ENCODE measurements at regions not wholly inside any gene's neighbourhood (a gene's known extent, or its start where the extent isn't known, plus 50 kb on each side); places are given as distances from the start of the nearest gene placed in this dataset.

GRCh38 chr5:54834121-54834842 lies 151.1 kb downstream of the ESM1 start:
- TF ChIP-seq EZH2 (IDR thresholded peaks at IDR 0.05; ENCODE audit: low read depth, unreplicated experiment): no peak
- TF ChIP-seq, protein P1, sequence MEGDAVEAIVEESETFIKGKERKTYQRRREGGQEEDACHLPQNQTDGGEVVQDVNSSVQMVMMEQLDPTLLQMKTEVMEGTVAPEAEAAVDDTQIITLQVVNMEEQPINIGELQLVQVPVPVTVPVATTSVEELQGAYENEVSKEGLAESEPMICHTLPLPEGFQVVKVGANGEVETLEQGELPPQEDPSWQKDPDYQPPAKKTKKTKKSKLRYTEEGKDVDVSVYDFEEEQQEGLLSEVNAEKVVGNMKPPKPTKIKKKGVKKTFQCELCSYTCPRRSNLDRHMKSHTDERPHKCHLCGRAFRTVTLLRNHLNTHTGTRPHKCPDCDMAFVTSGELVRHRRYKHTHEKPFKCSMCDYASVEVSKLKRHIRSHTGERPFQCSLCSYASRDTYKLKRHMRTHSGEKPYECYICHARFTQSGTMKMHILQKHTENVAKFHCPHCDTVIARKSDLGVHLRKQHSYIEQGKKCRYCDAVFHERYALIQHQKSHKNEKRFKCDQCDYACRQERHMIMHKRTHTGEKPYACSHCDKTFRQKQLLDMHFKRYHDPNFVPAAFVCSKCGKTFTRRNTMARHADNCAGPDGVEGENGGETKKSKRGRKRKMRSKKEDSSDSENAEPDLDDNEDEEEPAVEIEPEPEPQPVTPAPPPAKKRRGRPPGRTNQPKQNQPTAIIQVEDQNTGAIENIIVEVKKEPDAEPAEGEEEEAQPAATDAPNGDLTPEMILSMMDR (conservative IDR thresholded peaks at IDR 0.05; ENCODE audit: low read depth in 2 of 2): no peak
- TF ChIP-seq, protein P2, sequence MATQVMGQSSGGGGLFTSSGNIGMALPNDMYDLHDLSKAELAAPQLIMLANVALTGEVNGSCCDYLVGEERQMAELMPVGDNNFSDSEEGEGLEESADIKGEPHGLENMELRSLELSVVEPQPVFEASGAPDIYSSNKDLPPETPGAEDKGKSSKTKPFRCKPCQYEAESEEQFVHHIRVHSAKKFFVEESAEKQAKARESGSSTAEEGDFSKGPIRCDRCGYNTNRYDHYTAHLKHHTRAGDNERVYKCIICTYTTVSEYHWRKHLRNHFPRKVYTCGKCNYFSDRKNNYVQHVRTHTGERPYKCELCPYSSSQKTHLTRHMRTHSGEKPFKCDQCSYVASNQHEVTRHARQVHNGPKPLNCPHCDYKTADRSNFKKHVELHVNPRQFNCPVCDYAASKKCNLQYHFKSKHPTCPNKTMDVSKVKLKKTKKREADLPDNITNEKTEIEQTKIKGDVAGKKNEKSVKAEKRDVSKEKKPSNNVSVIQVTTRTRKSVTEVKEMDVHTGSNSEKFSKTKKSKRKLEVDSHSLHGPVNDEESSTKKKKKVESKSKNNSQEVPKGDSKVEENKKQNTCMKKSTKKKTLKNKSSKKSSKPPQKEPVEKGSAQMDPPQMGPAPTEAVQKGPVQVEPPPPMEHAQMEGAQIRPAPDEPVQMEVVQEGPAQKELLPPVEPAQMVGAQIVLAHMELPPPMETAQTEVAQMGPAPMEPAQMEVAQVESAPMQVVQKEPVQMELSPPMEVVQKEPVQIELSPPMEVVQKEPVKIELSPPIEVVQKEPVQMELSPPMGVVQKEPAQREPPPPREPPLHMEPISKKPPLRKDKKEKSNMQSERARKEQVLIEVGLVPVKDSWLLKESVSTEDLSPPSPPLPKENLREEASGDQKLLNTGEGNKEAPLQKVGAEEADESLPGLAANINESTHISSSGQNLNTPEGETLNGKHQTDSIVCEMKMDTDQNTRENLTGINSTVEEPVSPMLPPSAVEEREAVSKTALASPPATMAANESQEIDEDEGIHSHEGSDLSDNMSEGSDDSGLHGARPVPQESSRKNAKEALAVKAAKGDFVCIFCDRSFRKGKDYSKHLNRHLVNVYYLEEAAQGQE (IDR thresholded peaks at IDR 0.05; ENCODE audit: unreplicated experiment): no peak
- TF ChIP-seq POLR2AphosphoS5 (IDR thresholded peaks at IDR 0.05; ENCODE audit: low read depth): no peak
- no peak for TF ChIP-seq EZH2phosphoT487 (IDR thresholded peaks at IDR 0.05; ENCODE audit: unreplicated experiment)
- TF ChIP-seq ZNF114 (CRISPR knock-in tag; IDR thresholded peaks at IDR 0.05): no peak
- no peak for TF ChIP-seq CREB1 (CRISPR knock-in tag; IDR thresholded peaks at IDR 0.05; ENCODE audit: low read depth)
- no peak for TF ChIP-seq JUNB (IDR thresholded peaks at IDR 0.05; ENCODE audit: unreplicated experiment)
- no peak for TF ChIP-seq NANOG (IDR thresholded peaks at IDR 0.05; ENCODE audit: borderline replicate concordance)
- TF ChIP-seq, protein P3, sequence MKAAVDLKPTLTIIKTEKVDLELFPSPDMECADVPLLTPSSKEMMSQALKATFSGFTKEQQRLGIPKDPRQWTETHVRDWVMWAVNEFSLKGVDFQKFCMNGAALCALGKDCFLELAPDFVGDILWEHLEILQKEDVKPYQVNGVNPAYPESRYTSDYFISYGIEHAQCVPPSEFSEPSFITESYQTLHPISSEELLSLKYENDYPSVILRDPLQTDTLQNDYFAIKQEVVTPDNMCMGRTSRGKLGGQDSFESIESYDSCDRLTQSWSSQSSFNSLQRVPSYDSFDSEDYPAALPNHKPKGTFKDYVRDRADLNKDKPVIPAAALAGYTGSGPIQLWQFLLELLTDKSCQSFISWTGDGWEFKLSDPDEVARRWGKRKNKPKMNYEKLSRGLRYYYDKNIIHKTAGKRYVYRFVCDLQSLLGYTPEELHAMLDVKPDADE (IDR thresholded peaks at IDR 0.05): no peak
- TF ChIP-seq STAT1 (IDR thresholded peaks at IDR 0.05; ENCODE audit: unreplicated experiment): no peak
- no peak for TF ChIP-seq ZNF331 (CRISPR knock-in tag; IDR thresholded peaks at IDR 0.05; ENCODE audit: low read depth)

Measured in GM23338 (cell line).